LNCaP clone FGC (cell line): ENCODE measurements at regions not wholly inside any gene's neighbourhood (a gene's known extent, or its start where the extent isn't known, plus 50 kb on each side); places are given as distances from the start of the nearest gene placed in this dataset.

Source experiments
- DNase-seq: peaks from one replicate; pipeline ENCODE4 v3.0.0-alpha.2; 2011; ENCODE audit warnings: low read depth
- H3K4me3 ChIP-seq: 2 replicates; pipeline ENCODE4 v1.5.1; 2011; ENCODE audit warnings: mild to moderate bottlenecking, low read depth, low read length, control low read depth
- CTCF ChIP-seq: IDR thresholded peaks from 2 replicates; pipeline ENCODE4 v1.5.1; 2012; ENCODE audit warnings: mild to moderate bottlenecking; ENCODE audit not compliant: control insufficient read depth, insufficient read depth; ENCODE audit errors: extremely low read depth

GRCh38 chr15:29352402-29352801, 82.8 kb upstream of the NSMCE3 start:
- no peak for DNase-seq
- no peak overlapping the region for H3K4me3 ChIP-seq
- TF ChIP-seq CTCF = no peak

- no peak for DNase-seq
- TF ChIP-seq CTCF = no peak
- no peak overlapping the region for H3K4me3 ChIP-seq
Observed at GRCh38 chr15:29349196-29349595, 79.6 kb upstream of the NSMCE3 start.

- no peak for TF ChIP-seq CTCF
- no peak overlapping the region for H3K4me3 ChIP-seq
- no peak for DNase-seq
Observed at GRCh38 chr15:29348336-29348914, 78.8 kb upstream of the NSMCE3 start.

GRCh38 chr15:29346998-29347397, 77.4 kb upstream of the NSMCE3 start:
- H3K4me3 ChIP-seq = no peak overlapping the region
- DNase-seq = no peak
- TF ChIP-seq CTCF = no peak

- no peak for TF ChIP-seq CTCF
- no peak for DNase-seq
- H3K4me3 ChIP-seq = no peak overlapping the region
Observed at GRCh38 chr15:29345549-29346525, 76.2 kb upstream of the NSMCE3 start.

- no peak for TF ChIP-seq CTCF
- DNase-seq = no peak
Observed at GRCh38 chr15:29344474-29344873, 74.9 kb upstream of the NSMCE3 start.

GRCh38 chr15:29343229-29343628, 73.6 kb upstream of the NSMCE3 start:
- H3K4me3 ChIP-seq = no peak overlapping the region
- TF ChIP-seq CTCF = no peak
- DNase-seq = no peak

More at GRCh38 chr15:29344474-29344873, 74.9 kb upstream of the NSMCE3 start:
- H3K4me3 ChIP-seq = no peak overlapping the region
